NCI-H774 (cell line): ENCODE measurements at regions not wholly inside any gene's neighbourhood (a gene's known extent, or its start where the extent isn't known, plus 50 kb on each side); places are given as distances from the start of the nearest gene placed in this dataset.

ENCODE experiments used
- DNase-seq: peaks from one replicate; lab custom pipeline; 2025; lab: John Stamatoyannopoulos, UW

- DNase-seq: no peak
These were observed 332.2 kb downstream of the AASDHPPT start for GRCh38 chr11:106409671-106410070.

GRCh38 chr11:106410902-106411301, 333.4 kb downstream of the AASDHPPT start:
- DNase-seq: no peak

DNA sequence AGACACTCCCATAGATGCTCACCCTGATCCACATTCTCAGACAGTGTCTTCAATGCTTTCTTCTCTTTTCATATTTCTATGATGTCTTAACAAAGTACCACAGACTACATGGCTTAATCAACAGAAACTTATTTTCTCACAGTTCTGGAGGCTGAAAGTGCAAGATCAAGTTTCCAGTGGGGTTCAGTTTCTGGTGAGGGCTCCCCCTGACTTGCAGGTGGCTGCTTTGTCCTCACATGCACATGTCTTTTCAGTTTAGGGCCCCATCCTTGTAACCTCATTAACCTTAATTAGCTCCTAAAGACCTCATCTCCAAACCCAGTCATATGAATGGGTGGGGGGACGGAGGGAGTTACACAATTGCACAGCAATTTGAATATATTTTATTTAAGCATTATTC, 335.8 kb downstream of the AASDHPPT start:
- no peak for DNase-seq

DNA sequence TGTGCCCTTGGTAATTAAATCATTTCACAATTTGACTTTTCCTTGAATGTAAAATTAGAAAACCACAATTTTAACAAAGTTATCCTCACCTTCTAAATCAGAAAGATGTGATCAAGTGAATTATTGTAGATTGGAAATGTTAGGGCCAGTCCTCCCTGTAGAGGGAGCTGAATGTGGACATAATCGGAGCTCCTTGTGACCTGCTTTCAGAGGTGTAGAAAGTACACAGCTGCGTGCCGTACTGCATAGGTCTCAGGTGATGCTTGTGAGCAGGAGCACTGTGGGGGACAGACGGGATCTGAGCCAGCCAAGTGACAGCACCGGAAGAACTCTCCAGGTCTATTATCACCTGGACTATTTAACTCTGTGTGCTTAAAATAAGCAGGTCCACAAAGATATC, 338.0 kb downstream of the AASDHPPT start:
- no peak for DNase-seq

- no peak for DNase-seq
These were observed 341.3 kb downstream of the AASDHPPT start for GRCh38 chr11:106418791-106419190.

- DNase-seq: no peak
These were observed 342.7 kb downstream of the AASDHPPT start for GRCh38 chr11:106420048-106420665.

GRCh38 chr11:106420686-106421085, 343.2 kb downstream of the AASDHPPT start:
- no peak for DNase-seq

GRCh38 chr11:106421676-106422292, 344.3 kb downstream of the AASDHPPT start:
- DNase-seq: no peak

DNA sequence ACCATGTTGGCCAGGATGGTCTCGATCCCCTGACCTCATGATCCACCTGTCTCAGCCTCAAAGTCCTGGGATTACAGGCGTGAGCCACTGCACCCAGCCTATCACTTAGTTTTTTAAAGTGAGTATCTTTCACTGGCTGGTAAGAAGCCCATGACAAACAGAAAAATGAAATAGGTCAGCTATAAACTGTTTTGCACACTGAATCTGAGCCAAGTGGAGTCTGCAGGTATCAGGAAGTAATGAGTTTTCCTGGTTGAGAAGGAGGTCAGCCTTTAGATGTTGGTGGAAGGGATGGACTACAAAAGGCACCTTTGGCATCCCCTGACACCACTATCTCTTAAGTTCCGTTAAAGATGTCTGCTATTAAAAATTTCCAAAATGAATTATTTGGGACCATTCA, 345.1 kb downstream of the AASDHPPT start:
- DNase-seq: no peak

GRCh38 chr11:106424111-106424510, 346.6 kb downstream of the AASDHPPT start:
- DNase-seq: no peak

DNA sequence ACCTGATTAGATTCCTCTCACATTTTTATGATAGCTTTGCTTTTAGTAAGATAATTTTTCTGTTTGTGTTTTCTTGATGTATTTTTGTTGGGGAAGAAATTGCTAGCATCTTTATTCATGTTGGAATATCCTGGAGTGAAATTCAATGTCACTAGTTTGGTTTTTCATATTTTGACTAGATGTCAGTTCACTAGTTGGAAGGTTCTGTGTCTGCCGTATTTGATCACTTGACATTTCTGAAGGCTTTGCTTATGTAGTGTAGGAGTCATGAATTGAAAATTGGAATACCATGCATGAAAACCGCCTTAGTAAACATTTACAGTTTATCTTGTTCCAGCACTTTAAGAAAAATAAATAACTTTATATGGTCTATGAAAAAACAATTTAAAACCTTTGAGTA, 348.4 kb downstream of the AASDHPPT start:
- no peak for DNase-seq

GRCh38 chr11:106426696-106427095, 349.2 kb downstream of the AASDHPPT start:
- no peak for DNase-seq

GRCh38 chr11:106427736-106428135, 350.3 kb downstream of the AASDHPPT start:
- no peak for DNase-seq

DNA sequence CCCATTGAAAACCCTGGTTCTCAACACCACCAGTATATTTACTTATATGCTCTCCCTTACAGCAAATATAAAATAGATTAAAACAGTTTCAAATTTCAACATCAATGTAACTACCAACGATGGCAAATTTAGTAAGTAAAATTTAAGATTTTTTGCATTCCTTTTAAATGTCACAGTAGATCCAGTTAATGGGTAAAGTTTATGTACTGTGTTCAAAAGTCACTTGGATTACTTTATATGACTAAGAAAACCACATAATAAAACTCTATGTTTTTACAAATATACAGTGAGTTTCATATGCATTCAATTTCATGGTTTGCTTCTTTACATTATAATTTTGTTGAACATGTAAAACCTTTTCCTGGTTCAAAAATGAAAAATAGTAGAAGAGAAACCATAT, 364.6 kb downstream of the AASDHPPT start:
- no peak for DNase-seq

- no peak for DNase-seq
These were observed 368.8 kb downstream of the AASDHPPT start for GRCh38 chr11:106446302-106446701.

DNA sequence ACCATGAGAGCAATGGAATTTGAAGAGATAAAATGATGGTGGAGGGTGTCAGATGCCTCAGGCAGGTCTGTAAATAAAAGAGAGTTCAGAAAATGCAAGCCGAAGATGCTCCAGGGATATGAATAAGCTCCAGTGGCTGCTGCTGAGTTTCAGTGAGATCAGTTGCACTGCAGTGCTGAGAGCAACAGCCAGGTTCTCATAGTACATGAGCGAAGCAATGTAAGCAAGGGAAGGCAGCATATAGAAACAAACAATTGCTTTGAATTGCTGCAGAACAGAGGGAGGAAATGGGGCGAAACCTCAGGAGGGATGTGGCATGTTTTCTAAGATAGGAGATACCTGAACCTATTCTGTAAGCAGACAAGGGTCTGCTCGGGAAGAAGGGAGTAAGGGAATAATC, 369.5 kb downstream of the AASDHPPT start:
- no peak for DNase-seq

DNA sequence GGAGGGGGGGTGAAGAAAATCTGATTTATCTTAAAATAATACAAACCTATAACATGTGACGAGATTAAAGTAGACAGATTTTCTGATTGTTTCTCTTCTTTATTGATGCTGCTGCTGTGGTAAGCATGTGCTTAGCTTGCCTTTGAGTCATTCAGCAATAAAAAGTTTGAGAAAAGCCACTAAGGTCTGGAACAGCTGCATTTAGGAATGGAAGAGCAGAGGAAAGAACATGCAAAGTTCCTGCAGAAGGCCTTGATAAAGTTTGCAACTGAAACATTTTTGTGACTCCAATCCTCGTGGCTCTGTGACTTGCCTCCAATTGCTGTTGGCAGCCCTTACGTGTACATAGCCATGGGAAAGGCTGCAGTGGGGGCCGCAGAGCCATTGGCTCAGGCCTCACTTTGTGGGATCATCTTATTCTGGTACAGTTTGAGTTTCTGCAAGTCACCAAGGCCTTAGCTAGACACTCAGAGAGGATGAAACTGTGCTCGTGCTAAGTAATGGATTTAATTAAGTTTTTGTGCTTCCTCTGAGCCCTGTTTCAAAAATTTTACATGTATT, 370.2 kb downstream of the AASDHPPT start:
- no peak for DNase-seq

DNA sequence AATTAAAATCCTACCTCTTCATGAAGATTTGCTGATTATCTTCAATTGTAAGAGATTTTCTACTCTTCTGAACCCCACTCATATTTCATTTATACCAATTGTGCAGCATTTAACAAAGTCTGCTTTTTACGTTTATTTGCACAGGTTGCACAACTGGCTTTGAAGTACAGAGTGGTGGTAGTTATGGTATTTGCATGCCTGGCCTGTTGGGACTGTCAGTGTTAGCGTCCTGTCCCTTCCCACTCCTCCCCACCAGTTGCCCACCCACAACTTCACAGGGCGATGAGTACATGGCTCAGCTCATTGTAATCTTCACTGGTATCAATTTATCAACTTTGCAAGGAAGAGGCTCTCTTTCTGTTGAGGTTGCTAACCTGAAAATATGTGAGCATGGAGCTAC, 372.3 kb downstream of the AASDHPPT start:
- DNase-seq: no peak

DNA sequence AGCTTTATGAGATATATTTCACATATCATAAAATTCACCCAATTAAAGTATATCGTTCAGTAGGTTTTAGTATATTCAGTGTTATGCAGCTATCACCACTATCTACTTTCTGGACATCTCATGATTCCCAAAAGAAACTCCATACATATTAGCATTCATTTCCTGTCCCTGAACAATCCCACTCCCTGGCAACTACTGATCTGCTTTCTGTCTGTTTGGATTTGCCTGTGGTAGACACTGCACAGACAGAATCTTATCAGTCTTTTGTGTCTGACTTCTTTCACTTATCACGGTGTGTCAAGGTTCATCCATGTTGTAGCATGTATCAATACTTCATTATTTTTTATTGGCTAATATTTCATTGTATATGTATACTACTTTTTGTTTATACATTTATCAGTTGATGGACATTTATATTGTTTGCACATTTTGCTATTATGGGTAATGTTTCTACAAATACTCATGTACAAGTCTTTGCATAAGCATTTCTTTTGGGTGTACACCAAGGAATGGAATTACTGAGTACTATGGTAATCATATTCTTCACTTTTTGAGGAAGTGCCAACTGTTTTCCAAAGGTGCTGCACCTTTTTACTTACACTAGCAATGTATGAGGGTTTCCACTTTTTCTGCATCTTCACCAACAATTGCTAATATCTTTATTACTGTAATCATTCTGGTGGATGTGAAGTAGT, 373.9 kb downstream of the AASDHPPT start:
- DNase-seq: no peak

GRCh38 chr11:106456647-106457046, 379.2 kb downstream of the AASDHPPT start:
- no peak for DNase-seq

GRCh38 chr11:106457727-106458126, 380.3 kb downstream of the AASDHPPT start:
- no peak for DNase-seq

DNA sequence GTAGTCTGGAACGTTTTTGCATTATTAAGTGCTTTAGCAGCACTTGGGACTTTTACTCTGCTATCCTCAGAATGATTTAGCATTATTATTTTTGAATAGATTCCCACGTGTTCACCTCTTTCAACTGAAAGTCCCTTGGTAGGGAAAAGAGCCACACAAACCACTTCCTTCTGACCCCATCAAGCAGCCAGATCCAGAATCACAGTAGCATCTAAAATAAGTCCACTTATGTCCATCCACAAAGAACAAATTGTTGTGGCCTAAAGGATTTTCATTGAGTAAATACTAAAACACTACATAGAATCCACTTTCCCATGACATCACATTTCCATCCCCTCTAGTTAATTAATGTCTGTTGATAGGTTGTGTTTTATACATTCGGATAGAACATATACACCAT, 381.7 kb downstream of the AASDHPPT start:
- no peak for DNase-seq

- no peak for DNase-seq
These were observed 383.8 kb downstream of the AASDHPPT start for GRCh38 chr11:106461148-106461691.
